GM21423 (cell line): ENCODE measurements at regions not wholly inside any gene's neighbourhood (a gene's known extent, or its start where the extent isn't known, plus 50 kb on each side); places are given as distances from the start of the nearest gene placed in this dataset.

Source experiments
- ATAC-seq: cut with Tn5 transposase; IDR thresholded peaks from one replicate; pipeline ENCODE4 v1.9.1; 2021; ENCODE audit warnings: mild to moderate bottlenecking, moderate library complexity; ENCODE audit not compliant: unreplicated experiment

GRCh38 chr4:17126321-17126966 is 228.0 kb upstream of the LDB2 start:
- ATAC-seq: no peak

GRCh38 chr4:17124767-17125166 is 226.3 kb upstream of the LDB2 start:
- ATAC-seq: no peak

GRCh38 chr4:17120761-17121160 is 222.3 kb upstream of the LDB2 start:
- ATAC-seq: no peak

GRCh38 chr4:17117746-17118145 is 219.3 kb upstream of the LDB2 start:
- no peak for ATAC-seq

DNA sequence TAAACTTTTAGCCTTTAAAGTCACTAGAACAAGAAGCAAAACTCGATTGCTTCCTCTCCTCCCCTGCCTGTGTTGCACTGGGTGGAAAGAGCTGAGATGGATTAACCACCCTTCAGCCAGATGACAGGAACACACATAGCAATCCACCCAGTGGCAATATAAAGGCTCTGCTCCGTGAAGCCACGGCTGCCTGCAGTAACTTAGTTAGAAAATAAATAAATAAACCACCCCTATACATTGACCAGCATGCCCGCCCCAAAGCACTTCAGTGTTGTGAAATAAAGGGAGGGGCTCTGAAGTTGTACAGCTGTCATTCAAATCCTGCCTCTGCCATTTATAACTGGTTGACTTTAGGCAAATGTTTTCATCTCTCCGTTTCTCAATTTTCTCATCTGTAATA is 217.1 kb upstream of the LDB2 start:
- no peak for ATAC-seq

DNA sequence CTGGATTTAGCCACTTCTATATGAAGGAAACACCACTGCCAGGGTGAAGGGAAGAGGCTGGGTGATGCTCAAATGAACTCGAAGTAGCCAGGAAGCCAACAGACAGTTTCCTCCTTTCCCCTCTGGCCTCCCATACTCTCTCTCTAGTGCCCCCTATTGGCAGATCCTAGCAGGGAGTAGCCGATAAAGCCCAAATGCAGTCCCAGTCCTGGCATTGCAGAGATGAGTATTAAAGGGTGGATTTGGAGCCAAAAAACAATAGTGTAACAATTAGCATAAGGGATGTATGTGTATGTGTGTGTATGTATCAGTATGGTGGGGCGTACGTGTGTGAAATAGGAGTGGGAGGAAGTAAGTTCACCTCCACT is 213.8 kb upstream of the LDB2 start:
- ATAC-seq: no peak

DNA sequence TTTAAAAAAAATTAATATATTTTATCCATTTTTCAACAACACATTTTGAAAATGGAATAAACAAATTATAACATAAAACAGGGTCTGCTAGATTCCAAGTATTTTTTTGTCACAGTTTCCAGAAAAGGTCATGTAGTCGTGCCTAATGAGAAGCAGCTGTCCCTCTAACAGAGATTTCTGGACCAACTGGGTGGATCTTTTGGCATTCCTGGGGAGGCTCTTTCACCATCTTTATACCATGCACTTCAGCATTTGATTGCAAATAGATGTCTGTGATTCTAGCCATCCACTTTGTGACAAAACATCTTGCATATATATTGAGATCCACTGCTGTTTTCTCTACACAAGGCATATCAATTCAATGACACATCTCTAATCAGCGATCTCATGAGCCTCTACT is 210.7 kb upstream of the LDB2 start:
- no peak for ATAC-seq

- no peak for ATAC-seq
These were observed 204.8 kb upstream of the LDB2 start for GRCh38 chr4:17103231-17103630.

DNA sequence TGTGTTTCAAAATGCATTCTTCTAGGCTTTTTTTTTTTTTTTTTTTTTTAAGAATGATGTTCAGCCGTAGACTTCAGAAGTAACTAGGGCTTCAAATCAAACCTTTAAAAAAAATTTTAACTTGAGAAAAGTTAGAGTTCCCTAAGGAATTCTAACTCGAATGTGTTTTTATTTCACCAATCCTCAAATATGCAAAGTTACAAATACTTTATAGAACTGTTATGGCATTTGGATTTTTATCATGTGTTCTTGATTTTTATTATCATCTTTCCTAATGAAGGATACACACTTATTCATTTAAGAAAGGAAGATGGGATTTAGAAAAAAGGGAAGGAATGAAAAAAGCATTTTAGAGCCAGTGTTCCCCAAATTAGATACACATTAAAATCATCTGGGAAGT is 200.6 kb upstream of the LDB2 start:
- ATAC-seq: no peak

DNA sequence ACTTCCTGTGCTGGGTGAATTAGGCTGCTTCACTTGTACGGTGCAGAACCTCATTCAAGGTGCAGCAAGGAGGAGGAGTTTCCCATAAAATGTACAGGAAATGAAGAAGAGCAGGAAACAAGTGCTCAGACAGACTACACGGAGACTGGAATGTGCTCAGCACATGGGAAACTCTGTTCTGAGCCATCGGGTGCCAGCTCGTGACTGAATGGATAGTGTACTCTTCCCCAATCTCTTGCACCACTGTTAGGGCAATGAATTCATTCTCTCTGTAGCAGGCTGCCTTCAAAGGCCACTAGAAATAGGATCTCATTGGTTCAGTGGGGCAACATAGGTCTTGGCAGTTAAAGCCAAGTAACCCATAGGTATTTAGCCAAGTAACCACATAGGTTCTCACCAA is 200.0 kb upstream of the LDB2 start:
- ATAC-seq: no peak

- ATAC-seq: no peak
These were observed 198.9 kb upstream of the LDB2 start for GRCh38 chr4:17097362-17097761.

GRCh38 chr4:17096692-17097091 is 198.2 kb upstream of the LDB2 start:
- no peak for ATAC-seq

DNA sequence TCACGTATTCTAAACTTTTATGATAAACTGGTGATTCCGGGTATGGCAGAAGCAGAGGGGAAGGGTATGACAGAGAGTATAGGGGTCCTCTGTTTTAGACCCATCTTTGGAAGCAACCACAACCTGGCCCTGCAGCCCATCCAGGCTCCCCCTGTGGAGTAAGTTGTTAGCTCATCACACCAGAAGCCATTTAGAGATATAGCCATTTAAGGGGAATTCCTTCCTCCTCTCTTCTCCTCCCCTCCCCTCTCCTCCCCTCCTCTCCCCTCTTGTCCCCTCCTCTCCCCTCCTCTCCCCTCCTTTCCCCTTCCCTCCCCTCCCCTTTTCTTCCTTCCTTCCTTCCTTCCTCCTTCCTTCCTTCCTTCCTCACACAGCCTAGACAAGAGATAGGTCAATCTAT is 197.3 kb upstream of the LDB2 start:
- no peak for ATAC-seq

GRCh38 chr4:17094876-17095210 is 196.4 kb upstream of the LDB2 start:
- ATAC-seq: no peak

- no peak for ATAC-seq
These were observed 195.9 kb upstream of the LDB2 start for GRCh38 chr4:17094159-17094875.

DNA sequence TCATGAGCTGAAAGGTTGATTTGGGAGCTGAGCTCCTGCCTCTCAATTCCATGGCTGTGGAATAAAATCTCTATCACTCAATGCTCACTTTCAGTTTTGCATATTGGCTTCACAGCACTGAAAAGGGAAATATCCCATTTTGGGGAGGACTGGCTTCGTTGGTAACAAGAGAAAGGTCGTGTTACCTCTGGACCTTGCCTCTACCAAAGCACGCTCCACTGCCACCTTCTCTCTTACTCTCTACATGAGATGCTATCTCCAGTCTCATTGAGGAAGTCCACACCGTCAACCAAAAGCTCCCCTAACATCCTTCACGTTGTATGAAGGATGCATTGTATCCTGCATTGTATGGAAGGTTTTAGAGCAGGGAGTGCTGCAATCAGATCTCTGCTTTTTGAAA is 195.0 kb upstream of the LDB2 start:
- no peak for ATAC-seq

- peak; percentile 82 for ATAC-seq
These were observed 194.4 kb upstream of the LDB2 start for GRCh38 chr4:17092736-17093437.

GRCh38 chr4:17091104-17091503 is 192.7 kb upstream of the LDB2 start:
- ATAC-seq: no peak

- ATAC-seq: no peak
These were observed 191.6 kb upstream of the LDB2 start for GRCh38 chr4:17090063-17090462.

DNA sequence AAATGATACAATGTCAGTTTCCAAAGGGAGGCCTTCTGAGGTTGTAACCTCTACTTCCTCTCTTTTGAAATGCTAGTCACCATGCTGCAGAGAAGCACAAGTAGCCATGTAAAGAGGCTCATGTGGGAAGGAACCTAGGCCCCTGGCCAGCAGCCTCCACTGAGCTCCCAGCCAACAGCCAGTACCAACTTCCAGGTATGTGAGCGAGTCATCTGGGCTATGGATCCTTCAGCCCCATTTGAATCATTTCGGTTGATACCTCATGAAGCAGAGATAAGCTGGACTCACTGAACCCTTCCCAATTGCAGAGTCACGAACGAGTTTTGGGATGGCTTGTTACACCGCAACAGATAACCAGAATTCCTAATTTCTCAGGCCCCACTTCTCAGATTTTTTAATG is 187.0 kb upstream of the LDB2 start:
- ATAC-seq: no peak

- ATAC-seq: no peak
These were observed 183.7 kb upstream of the LDB2 start for GRCh38 chr4:17082186-17082585.

DNA sequence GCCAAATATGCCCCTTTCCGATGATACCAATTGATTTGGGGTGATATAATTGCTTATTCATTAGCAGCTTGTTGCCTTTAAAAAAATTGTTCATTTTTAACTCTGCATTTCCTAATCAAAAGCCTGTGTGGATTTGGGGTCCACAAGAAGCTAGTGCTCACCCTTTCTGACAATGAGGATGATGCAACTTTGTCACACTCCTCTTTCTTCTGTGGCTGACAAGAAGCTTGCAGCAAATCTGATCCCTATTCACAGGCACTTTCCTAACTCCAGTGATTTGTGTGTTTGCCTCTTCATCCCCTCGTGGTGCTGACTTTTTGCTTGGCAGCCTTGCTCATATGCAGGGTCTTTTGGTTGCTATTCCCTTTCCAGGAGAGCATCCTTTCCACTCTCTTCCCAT is 182.7 kb upstream of the LDB2 start:
- no peak for ATAC-seq
